WERI-Rb-1 (cell line): ENCODE measurements at regions not wholly inside any gene's neighbourhood (a gene's known extent, or its start where the extent isn't known, plus 50 kb on each side); places are given as distances from the start of the nearest gene placed in this dataset.

Source experiments
- DNase-seq: peaks from one replicate; pipeline ENCODE4 v3.0.0-alpha.2; 2020
- H3K27ac ChIP-seq: fragments of 250-450 bp; sonication (Bioruptor Pico); 2 replicates; pipeline ENCODE4 v1.5.1; 2020; ENCODE audit warnings: mild to moderate bottlenecking, moderate library complexity
- H3K27me3 ChIP-seq: fragments of 250-450 bp; sonication (Bioruptor Pico); 2 replicates; pipeline ENCODE4 v1.5.1; 2021; ENCODE audit warnings: mild to moderate bottlenecking, low read depth, moderate library complexity; ENCODE audit not compliant: insufficient read depth, severe bottlenecking
- H3K36me3 ChIP-seq: fragments of 250-450 bp; sonication (Bioruptor Pico); 2 replicates; pipeline ENCODE4 v1.5.1; 2020; ENCODE audit warnings: mild to moderate bottlenecking, moderate library complexity
- H3K4me3 ChIP-seq: 2 replicates; pipeline ENCODE4 v1.5.1; 2011; ENCODE audit warnings: low read depth, mild to moderate bottlenecking, control low read depth, low read length
- H3K9me3 ChIP-seq: fragments of 250-450 bp; sonication (Bioruptor Pico); 2 replicates; pipeline ENCODE4 v1.5.1; 2021; ENCODE audit warnings: mild to moderate bottlenecking, moderate library complexity; ENCODE audit not compliant: severe bottlenecking
- TF ChIP-seq, protein P1 (sequence below): IDR thresholded peaks from 2 replicates; pipeline ENCODE4 v1.5.1; 2011; ENCODE audit warnings: low read depth, mild to moderate bottlenecking, control low read depth, inconsistent platforms, low read length

GRCh38 chr11:57932105-57932504 is 91.6 kb upstream of the OR9Q1 start:
- no peaks in the 10 kb centered on the region for H3K36me3 ChIP-seq
- no peak overlapping the region for H3K27ac ChIP-seq
- H3K4me3 ChIP-seq: no peak overlapping the region
- peaks cover 51% of the 10 kb centered on the region for H3K27me3 ChIP-seq
- H3K9me3 ChIP-seq: no peaks in the 10 kb centered on the region
- DNase-seq: no peak
- TF ChIP-seq, protein P1, sequence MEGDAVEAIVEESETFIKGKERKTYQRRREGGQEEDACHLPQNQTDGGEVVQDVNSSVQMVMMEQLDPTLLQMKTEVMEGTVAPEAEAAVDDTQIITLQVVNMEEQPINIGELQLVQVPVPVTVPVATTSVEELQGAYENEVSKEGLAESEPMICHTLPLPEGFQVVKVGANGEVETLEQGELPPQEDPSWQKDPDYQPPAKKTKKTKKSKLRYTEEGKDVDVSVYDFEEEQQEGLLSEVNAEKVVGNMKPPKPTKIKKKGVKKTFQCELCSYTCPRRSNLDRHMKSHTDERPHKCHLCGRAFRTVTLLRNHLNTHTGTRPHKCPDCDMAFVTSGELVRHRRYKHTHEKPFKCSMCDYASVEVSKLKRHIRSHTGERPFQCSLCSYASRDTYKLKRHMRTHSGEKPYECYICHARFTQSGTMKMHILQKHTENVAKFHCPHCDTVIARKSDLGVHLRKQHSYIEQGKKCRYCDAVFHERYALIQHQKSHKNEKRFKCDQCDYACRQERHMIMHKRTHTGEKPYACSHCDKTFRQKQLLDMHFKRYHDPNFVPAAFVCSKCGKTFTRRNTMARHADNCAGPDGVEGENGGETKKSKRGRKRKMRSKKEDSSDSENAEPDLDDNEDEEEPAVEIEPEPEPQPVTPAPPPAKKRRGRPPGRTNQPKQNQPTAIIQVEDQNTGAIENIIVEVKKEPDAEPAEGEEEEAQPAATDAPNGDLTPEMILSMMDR: no peak

GRCh38 chr11:57935402-57936049 is 88.2 kb upstream of the OR9Q1 start:
- no peaks in the 10 kb centered on the region for H3K36me3 ChIP-seq
- H3K27ac ChIP-seq: no peak overlapping the region
- peaks cover 63% of the 10 kb centered on the region for H3K27me3 ChIP-seq
- TF ChIP-seq, protein P1: no peak
- no peaks in the 10 kb centered on the region for H3K9me3 ChIP-seq
- no peak for DNase-seq
- no peak overlapping the region for H3K4me3 ChIP-seq

DNA sequence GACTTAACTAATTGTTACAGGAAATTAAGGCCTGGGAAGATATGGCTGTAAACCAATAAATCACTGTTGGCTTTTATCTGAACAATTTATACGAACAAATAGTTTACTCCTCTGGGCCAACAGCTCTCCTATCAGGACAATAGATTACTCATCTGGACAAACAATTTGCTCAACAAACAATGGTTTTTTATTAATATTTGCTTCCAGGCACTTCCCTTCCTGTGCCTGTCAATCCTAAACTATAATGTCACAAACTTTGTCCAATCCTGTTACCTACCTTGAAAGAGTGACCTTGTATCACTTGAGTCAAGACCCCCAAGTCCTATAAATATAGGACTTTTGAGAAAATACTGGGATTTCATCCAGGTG is 87.6 kb upstream of the OR9Q1 start:
- DNase-seq: no peak
- TF ChIP-seq, protein P1: no peak
- no peaks in the 10 kb centered on the region for H3K36me3 ChIP-seq

GRCh38 chr11:57937431-57937830 is 86.2 kb upstream of the OR9Q1 start:
- H3K9me3 ChIP-seq: no peaks in the 10 kb centered on the region
- no peak overlapping the region for H3K27ac ChIP-seq
- peaks cover 72% of the 10 kb centered on the region for H3K27me3 ChIP-seq
- no peaks in the 10 kb centered on the region for H3K36me3 ChIP-seq
- DNase-seq: no peak
- H3K4me3 ChIP-seq: no peak overlapping the region
- TF ChIP-seq, protein P1: no peak

More for the DNA sequence above, 87.6 kb upstream of the OR9Q1 start:
- H3K9me3 ChIP-seq: no peaks in the 10 kb centered on the region
- H3K27ac ChIP-seq: no peak overlapping the region
- H3K4me3 ChIP-seq: no peak overlapping the region
- H3K27me3 ChIP-seq: peaks cover 62% of the 10 kb centered on the region

- Histone ChIP-seq H3K4me3 (no peak overlapping the region), H3K9me3 (no peaks in the 10 kb centered on the region), H3K27me3 (peaks cover 74% of the 10 kb centered on the region), H3K36me3 (no peaks in the 10 kb centered on the region), H3K27ac (no peak overlapping the region)
- TF ChIP-seq, protein P1: no peak
- DNase-seq: no peak
These were observed 85.3 kb upstream of the OR9Q1 start for GRCh38 chr11:57938351-57938750.
